ENCODE measurements at regions not wholly inside any gene's neighbourhood (a gene's known extent, or its start where the extent isn't known, plus 50 kb on each side); places are given as distances from the start of the nearest gene placed in this dataset.

DNA sequence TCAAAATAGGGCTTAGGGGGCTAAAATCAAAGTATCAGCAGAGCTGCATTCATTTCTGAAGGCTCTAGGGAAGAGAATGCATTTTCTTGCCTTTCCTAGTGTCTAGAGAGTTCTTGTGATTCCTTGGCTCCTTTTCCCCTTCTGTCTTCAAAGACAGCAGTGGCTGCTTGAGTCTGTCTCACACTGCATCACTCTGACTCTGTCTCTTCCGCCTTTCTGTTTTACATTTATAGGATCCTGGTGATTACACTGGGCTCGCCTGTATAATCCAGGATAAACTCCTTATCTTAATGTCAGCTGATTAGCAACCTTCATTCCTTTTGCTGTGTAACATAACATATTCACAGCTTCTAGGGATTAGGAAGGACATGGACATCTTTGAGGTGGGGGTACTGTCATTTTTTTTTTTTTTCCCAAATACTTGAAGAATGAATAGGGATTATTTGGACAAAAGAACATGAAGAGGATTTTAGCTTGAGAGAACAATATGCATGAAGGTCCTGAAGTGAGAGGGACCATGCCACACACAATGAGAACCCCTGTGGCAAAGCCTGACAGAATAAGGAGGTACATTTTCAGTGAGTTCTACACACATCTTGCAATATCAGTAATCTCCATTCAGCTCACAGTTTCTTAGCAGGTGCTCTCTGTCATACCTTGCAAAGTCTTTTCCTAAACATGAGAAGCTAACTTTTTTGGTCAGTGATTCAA, 267.6 kb downstream of the FAM170A start:
- TF ChIP-seq, protein P1, sequence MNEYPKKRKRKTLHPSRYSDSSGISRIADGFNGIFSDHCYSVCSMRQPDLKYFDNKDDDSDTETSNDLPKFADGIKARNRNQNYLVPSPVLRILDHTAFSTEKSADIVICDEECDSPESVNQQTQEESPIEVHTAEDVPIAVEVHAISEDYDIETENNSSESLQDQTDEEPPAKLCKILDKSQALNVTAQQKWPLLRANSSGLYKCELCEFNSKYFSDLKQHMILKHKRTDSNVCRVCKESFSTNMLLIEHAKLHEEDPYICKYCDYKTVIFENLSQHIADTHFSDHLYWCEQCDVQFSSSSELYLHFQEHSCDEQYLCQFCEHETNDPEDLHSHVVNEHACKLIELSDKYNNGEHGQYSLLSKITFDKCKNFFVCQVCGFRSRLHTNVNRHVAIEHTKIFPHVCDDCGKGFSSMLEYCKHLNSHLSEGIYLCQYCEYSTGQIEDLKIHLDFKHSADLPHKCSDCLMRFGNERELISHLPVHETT (CRISPR knock-in tag; conservative IDR thresholded peaks at IDR 0.05 in 1 of 2, IDR thresholded peaks at IDR 0.05 in 1 of 2): no peak
- TF ChIP-seq ZNF274 (IDR thresholded peaks at IDR 0.05; ENCODE audit: borderline replicate concordance, low read depth, low read length): no peak
- TF ChIP-seq, protein P2, sequence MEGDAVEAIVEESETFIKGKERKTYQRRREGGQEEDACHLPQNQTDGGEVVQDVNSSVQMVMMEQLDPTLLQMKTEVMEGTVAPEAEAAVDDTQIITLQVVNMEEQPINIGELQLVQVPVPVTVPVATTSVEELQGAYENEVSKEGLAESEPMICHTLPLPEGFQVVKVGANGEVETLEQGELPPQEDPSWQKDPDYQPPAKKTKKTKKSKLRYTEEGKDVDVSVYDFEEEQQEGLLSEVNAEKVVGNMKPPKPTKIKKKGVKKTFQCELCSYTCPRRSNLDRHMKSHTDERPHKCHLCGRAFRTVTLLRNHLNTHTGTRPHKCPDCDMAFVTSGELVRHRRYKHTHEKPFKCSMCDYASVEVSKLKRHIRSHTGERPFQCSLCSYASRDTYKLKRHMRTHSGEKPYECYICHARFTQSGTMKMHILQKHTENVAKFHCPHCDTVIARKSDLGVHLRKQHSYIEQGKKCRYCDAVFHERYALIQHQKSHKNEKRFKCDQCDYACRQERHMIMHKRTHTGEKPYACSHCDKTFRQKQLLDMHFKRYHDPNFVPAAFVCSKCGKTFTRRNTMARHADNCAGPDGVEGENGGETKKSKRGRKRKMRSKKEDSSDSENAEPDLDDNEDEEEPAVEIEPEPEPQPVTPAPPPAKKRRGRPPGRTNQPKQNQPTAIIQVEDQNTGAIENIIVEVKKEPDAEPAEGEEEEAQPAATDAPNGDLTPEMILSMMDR (IDR thresholded peaks at IDR 0.05 in 2 of 3, conservative IDR thresholded peaks at IDR 0.05 in 1 of 3; ENCODE audit: insufficient read depth in 2 of 3, low read depth in 1 of 3, low read length in 3 of 3): no peak
- no peak for TF ChIP-seq EZH2 (IDR thresholded peaks at IDR 0.05; ENCODE audit: borderline replicate concordance, low read depth, low read length)
- TF ChIP-seq L3MBTL2 (IDR thresholded peaks at IDR 0.05): no peak
- no peak for TF ChIP-seq RNF2 (IDR thresholded peaks at IDR 0.05)
- TF ChIP-seq, protein P3, sequence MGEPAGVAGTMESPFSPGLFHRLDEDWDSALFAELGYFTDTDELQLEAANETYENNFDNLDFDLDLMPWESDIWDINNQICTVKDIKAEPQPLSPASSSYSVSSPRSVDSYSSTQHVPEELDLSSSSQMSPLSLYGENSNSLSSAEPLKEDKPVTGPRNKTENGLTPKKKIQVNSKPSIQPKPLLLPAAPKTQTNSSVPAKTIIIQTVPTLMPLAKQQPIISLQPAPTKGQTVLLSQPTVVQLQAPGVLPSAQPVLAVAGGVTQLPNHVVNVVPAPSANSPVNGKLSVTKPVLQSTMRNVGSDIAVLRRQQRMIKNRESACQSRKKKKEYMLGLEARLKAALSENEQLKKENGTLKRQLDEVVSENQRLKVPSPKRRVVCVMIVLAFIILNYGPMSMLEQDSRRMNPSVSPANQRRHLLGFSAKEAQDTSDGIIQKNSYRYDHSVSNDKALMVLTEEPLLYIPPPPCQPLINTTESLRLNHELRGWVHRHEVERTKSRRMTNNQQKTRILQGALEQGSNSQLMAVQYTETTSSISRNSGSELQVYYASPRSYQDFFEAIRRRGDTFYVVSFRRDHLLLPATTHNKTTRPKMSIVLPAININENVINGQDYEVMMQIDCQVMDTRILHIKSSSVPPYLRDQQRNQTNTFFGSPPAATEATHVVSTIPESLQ (CRISPR knock-in tag; IDR thresholded peaks at IDR 0.05): no peak
- no peak for TF ChIP-seq MCM7 (IDR thresholded peaks at IDR 0.05)
- TF ChIP-seq POLR2A (conservative IDR thresholded peaks at IDR 0.05): no peak
- TF ChIP-seq, protein P4, sequence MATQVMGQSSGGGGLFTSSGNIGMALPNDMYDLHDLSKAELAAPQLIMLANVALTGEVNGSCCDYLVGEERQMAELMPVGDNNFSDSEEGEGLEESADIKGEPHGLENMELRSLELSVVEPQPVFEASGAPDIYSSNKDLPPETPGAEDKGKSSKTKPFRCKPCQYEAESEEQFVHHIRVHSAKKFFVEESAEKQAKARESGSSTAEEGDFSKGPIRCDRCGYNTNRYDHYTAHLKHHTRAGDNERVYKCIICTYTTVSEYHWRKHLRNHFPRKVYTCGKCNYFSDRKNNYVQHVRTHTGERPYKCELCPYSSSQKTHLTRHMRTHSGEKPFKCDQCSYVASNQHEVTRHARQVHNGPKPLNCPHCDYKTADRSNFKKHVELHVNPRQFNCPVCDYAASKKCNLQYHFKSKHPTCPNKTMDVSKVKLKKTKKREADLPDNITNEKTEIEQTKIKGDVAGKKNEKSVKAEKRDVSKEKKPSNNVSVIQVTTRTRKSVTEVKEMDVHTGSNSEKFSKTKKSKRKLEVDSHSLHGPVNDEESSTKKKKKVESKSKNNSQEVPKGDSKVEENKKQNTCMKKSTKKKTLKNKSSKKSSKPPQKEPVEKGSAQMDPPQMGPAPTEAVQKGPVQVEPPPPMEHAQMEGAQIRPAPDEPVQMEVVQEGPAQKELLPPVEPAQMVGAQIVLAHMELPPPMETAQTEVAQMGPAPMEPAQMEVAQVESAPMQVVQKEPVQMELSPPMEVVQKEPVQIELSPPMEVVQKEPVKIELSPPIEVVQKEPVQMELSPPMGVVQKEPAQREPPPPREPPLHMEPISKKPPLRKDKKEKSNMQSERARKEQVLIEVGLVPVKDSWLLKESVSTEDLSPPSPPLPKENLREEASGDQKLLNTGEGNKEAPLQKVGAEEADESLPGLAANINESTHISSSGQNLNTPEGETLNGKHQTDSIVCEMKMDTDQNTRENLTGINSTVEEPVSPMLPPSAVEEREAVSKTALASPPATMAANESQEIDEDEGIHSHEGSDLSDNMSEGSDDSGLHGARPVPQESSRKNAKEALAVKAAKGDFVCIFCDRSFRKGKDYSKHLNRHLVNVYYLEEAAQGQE (IDR thresholded peaks at IDR 0.05; ENCODE audit: borderline replicate concordance): no peak
- TF ChIP-seq, protein P4 (CRISPR knock-in tag; IDR thresholded peaks at IDR 0.05; ENCODE audit: low read depth): no peak
- no peak for TF ChIP-seq NR3C1 (CRISPR knock-in tag; IDR thresholded peaks at IDR 0.05)

Data from K562 (cell line).